ENCODE measurements at regions not wholly inside any gene's neighbourhood (a gene's known extent, or its start where the extent isn't known, plus 50 kb on each side); places are given as distances from the start of the nearest gene placed in this dataset.

GRCh38 chr2:120528051-120528692, 182.2 kb downstream of the INHBB start (continued):
- TF ChIP-seq, protein P1, sequence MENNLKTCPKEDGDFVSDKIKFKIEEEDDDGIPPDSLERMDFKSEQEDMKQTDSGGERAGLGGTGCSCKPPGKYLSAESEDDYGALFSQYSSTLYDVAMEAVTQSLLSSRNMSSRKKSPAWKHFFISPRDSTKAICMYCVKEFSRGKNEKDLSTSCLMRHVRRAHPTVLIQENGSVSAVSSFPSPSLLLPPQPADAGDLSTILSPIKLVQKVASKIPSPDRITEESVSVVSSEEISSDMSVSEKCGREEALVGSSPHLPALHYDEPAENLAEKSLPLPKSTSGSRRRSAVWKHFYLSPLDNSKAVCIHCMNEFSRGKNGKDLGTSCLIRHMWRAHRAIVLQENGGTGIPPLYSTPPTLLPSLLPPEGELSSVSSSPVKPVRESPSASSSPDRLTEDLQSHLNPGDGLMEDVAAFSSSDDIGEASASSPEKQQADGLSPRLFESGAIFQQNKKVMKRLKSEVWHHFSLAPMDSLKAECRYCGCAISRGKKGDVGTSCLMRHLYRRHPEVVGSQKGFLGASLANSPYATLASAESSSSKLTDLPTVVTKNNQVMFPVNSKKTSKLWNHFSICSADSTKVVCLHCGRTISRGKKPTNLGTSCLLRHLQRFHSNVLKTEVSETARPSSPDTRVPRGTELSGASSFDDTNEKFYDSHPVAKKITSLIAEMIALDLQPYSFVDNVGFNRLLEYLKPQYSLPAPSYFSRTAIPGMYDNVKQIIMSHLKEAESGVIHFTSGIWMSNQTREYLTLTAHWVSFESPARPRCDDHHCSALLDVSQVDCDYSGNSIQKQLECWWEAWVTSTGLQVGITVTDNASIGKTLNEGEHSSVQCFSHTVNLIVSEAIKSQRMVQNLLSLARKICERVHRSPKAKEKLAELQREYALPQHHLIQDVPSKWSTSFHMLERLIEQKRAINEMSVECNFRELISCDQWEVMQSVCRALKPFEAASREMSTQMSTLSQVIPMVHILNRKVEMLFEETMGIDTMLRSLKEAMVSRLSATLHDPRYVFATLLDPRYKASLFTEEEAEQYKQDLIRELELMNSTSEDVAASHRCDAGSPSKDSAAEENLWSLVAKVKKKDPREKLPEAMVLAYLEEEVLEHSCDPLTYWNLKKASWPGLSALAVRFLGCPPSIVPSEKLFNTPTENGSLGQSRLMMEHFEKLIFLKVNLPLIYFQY (CRISPR knock-in tag; IDR thresholded peaks at IDR 0.05; ENCODE audit: borderline replicate concordance), result peak; percentile 59; the same call in 1 of the 2 replicates
- TF ChIP-seq ZMAT5 (CRISPR knock-in tag; IDR thresholded peaks at IDR 0.05; ENCODE audit: borderline replicate concordance, low read depth), result no peak
- TF ChIP-seq MEF2D (CRISPR knock-in tag; IDR thresholded peaks at IDR 0.05), result no peak; the same call in 1 of the 2 replicates
- peak; percentile 91 for TF ChIP-seq RNF2 (conservative IDR thresholded peaks at IDR 0.05; ENCODE audit: low read depth)
- TF ChIP-seq HOXD1 (CRISPR knock-in tag; IDR thresholded peaks at IDR 0.05), result no peak; the same call in 1 of the 2 replicates
- peak; percentile 43; the same call in 1 of the 2 replicates for TF ChIP-seq ZNF121 (CRISPR knock-in tag; IDR thresholded peaks at IDR 0.05)
- TF ChIP-seq ZNF577 (CRISPR knock-in tag; IDR thresholded peaks at IDR 0.05; ENCODE audit: borderline replicate concordance, low read depth), result no peak
- 0 out of 2 replicates have a peak, but pooled peaks have one; percentile 41 for TF ChIP-seq ZNF34 (CRISPR knock-in tag; IDR thresholded peaks at IDR 0.05; ENCODE audit: borderline replicate concordance)
- peak; percentile 66; the same call in 1 of the 2 replicates for TF ChIP-seq ARNT2 (CRISPR knock-in tag; IDR thresholded peaks at IDR 0.05; ENCODE audit: low read depth)
- TF ChIP-seq, protein P2, sequence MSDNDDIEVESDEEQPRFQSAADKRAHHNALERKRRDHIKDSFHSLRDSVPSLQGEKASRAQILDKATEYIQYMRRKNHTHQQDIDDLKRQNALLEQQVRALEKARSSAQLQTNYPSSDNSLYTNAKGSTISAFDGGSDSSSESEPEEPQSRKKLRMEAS (IDR thresholded peaks at IDR 0.05), result peak; percentile 98
- TF ChIP-seq ZNF18 (CRISPR knock-in tag; IDR thresholded peaks at IDR 0.05; ENCODE audit: insufficient replicate concordance), result peak; percentile 68
- no peak for TF ChIP-seq ZBTB8A (CRISPR knock-in tag; IDR thresholded peaks at IDR 0.05; ENCODE audit: borderline replicate concordance, low read depth)
- no peak for TF ChIP-seq ZNF260 (CRISPR knock-in tag; IDR thresholded peaks at IDR 0.05; ENCODE audit: borderline replicate concordance, low read depth)
- no peak; the same call in 1 of the 2 replicates for TF ChIP-seq ZNF670 (CRISPR knock-in tag; IDR thresholded peaks at IDR 0.05; ENCODE audit: borderline replicate concordance)
- TF ChIP-seq GMEB1 (CRISPR knock-in tag; IDR thresholded peaks at IDR 0.05; ENCODE audit: borderline replicate concordance), result peak; percentile 65; the same call in 1 of the 2 replicates
- no peak for TF ChIP-seq BRCA1 (CRISPR knock-in tag; IDR thresholded peaks at IDR 0.05)
- peak; percentile 91 for TF ChIP-seq ZBTB38 (CRISPR knock-in tag; IDR thresholded peaks at IDR 0.05)
- TF ChIP-seq EZH2 (conservative IDR thresholded peaks at IDR 0.05; ENCODE audit: low read depth, low read length), result no peak
- peak; percentile 75; the same call in 1 of the 2 replicates for TF ChIP-seq ZNF773 (CRISPR knock-in tag; IDR thresholded peaks at IDR 0.05; ENCODE audit: borderline replicate concordance)
- no peak for TF ChIP-seq ZNF766 (CRISPR knock-in tag; IDR thresholded peaks at IDR 0.05; ENCODE audit: borderline replicate concordance)
- no peak for TF ChIP-seq ZNF20 (CRISPR knock-in tag; IDR thresholded peaks at IDR 0.05)
- TF ChIP-seq ZNF557 (CRISPR knock-in tag; IDR thresholded peaks at IDR 0.05), result peak; percentile 68; the same call in 1 of the 2 replicates
